ENCODE measurements at regions not wholly inside any gene's neighbourhood (a gene's known extent, or its start where the extent isn't known, plus 50 kb on each side); places are given as distances from the start of the nearest gene placed in this dataset.

GRCh38 chr2:11068856-11069526 lies 86.3 kb upstream of the SLC66A3 start (continued):
- no peak for TF ChIP-seq CHD7 (IDR thresholded peaks at IDR 0.05; ENCODE audit: insufficient replicate concordance, low read length)
- TF ChIP-seq YY1 (IDR thresholded peaks at IDR 0.05; ENCODE audit: low read depth, low read length), result no peak
- TF ChIP-seq MAFK (IDR thresholded peaks at IDR 0.05; ENCODE audit: low read depth, low read length), result no peak
- TF ChIP-seq CREB1 (IDR thresholded peaks at IDR 0.05), result no peak
- TF ChIP-seq CTBP2 (IDR thresholded peaks at IDR 0.05; ENCODE audit: borderline replicate concordance, insufficient read depth, insufficient read length, low read length), result no peak

All from H1 (cell line).